CD4-positive, alpha-beta T cell treated with Interleukin-15 for 1 hour (primary cell): ENCODE measurements at regions not wholly inside any gene's neighbourhood (a gene's known extent, or its start where the extent isn't known, plus 50 kb on each side); places are given as distances from the start of the nearest gene placed in this dataset.

Experiments
- DNase-seq: peaks from one replicate; pipeline ENCODE4 v3.0.0-alpha.2; 2020

DNA sequence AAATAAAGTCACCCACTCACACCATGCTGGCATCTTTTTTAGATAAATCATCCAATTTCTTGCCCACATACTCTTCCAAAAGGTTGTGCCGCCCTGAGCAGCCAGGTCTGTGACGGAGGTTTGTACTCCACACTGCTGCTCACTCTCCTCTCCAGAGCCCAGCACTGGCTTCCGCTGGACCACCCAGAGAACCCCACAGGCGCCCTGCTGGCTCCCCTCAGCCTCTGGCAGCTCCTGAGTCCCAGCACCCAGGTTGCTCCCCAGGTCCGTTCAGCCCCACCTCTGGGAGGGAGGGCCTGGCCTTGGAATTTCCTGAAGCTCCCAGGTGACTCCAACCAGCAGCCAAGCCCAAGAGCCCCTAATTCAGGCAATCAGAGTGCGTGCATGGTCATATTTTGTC lies 131.7 kb upstream of the CST7 start:
- no peak for DNase-seq

DNA sequence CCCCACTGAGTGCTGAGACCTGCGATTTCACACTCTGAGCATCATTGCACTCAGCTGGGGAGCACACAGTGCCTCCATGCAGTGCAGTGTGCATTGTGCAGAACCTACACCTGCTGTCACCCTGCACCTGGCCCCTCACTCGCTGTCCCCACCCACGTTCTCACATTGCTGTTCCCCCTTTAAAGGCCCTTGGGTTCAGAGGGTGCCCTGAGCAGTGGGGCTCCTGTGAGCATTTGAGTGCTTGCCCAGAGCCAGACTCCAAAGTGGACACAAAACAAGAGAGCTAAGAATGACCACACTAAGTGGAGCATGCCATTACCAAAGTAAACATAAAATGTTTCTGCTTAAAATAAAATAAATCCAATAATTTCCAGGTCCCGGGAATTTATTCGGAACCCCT lies 131.0 kb upstream of the CST7 start:
- DNase-seq = no peak

DNA sequence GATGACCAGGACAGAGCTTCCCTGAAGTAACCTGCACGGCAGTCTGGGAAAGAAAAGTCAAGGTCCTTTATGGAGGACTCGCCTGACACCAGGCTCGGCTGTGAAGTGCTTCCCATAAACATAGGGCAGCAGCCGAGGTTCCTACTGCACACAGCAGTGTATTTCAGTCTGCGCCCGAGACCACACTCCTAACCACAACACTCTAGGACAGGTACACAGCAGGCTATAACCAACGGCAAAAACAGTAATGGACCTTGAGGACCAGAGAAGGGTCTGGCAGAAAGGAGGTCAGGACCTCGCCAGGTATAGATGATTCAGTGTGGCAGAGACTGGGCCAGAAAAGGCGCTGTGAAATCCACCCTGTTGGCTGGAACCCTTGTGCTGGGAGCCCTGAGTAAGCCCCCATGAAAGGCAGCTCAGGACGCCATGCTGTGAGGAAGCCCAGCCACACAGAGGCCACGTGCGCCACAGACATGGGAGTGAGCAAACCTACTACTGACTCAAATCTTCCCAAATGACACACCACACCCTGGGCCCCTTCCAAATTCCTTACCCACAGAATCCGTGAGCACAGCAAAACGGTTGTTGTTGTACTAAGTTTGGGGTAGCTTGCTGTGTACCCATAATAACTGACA lies 129.6 kb upstream of the CST7 start:
- DNase-seq = no peak

DNA sequence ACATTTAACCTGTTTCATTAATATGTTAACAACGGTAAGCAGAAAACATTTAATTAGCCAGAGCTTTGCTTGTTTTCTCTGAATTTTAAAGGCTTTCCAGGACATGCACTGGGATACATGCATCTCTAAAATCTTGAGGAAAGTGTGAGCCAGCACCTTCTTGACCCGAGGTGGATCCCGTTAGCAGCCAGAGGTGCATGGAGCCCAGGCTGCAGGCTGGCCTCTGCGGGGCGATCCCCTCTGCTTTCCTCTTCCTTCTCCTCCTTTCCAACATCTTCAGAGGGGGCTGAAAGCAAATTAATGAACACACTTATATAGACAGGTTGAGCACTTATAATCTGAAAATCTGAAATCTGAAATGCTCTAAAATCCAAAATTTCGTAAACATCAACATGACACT lies 128.7 kb upstream of the CST7 start:
- DNase-seq = no peak

DNA sequence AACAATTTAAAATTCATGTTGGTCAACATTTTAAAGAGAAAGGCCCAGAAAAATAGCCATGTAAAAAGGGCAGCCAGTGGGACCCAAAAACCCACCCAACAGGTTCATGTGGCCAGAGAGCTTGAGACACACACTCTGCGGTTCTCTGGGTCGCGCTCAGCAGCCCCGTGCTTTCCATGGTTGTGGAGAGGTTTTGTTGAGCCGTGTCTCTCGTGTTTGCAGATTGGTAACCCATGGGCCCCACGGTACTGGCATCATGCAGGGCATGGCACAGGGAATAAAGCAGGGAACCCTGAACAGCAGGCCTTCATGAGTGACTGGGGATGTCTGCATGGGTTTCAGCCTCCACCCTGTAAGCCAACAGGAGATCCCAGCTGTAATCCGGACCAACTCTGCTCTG lies 127.7 kb upstream of the CST7 start:
- no peak for DNase-seq

DNA sequence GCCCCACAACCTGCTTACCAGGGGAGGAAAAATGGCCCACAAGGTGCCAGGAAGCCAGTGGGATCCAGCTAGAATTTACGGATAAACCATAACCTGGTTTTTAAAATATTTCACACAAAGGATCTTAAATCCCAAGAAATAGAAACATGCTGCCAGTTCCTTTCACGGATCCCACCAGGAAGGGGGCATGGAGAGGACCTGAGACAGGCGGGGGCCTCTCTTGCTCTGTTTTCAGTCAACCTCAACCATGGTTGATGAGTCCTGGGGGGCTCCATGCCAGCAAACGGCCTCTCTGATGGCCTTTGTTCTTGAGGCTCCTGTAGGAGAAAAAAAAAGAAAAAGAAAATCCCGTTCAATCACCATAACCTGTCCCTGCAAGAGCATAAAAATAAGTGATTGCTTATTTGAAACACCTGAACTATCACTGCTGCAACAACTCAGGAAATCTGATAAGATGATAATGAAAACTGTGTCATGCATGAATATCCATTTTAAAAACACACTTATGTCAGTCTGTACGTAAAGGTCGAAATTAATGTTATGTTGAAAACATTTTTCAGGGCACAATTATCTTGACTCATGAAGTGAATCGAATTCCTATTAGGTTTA lies 125.8 kb upstream of the CST7 start:
- no peak for DNase-seq

DNA sequence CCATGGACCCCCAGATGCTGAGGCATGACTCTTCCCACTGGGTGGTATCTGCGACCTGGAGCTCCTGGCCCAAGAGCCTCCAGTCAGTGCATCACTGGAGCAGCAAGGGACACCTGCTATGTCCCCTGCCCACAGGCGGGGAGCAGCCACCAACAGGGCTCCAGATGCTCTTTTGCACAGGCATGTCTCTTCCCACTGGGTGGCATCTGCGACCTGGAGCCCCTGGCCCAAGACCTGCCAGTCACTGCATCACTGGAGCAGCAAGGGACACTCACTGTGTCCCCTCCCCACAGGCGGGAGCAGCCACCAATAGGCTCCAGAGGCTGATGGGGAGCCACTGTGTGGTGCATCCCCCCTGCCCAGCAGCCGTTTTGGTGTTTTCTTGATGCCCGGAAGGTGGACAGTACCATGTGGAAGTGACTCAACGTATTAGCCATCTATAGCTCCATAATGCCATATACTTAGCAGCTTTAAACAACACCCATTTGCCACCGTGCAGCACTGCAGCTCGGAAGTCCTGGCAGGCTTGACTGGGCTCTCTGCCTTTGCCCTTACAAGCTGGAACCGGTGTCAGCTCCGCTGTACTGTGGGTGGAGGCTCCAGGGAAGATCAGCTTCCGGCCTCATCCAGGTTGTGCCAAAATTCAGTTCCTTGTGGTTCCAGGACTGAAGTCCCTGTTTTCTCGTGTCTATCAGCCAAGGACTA lies 124.9 kb upstream of the CST7 start:
- DNase-seq = no peak

DNA sequence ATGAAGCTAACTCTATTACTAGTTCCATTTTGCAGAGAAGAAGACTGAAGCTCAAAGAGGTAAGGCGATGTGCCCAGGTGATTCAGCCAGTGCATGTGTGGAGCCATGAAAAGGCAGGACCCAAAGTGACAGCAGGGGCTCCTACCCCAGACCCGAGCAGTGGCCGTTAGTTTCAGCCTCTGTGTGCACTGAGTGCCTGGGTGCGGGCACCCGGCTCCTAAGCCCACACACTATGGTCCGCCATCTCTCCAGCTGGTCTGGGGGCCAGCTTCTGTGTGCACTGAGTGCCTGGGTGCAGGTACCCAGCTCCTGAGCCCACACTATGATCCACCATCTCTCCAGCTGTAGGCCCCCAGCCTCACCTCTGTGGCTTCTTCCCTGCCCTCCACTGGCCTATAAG lies 123.5 kb upstream of the CST7 start:
- DNase-seq = no peak

DNA sequence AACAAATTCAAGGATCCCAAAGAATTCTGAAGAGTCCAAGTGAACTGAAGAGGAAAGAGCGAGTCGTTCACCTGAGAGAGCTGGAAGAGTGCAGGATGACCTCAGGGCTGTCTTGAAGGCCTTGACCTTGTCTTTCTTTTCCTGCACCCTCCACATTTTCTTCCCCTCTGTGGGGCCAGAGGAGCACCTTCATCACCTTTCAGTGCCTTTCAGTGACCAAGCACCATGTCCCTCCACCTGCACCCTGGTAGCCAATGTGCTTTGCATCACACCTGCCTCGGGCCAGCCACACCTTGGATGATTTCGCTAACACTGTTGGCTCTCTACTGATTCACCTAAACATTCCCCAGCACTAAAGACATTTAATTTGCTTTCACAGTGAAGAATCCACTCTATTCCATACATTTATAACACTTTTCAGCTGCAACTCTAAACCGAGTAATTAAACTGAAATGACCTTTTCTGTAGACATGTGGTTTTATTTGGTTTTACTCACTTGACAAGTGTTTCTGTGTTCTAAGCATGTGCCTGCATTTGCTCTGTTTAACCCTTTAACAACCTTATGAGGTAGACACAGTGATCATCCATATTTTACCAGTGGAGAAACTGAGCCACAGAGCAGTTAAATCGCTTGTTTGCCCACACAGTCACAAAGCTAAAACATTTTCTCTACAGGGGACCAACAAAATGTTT lies 121.3 kb upstream of the CST7 start:
- no peak for DNase-seq

DNA sequence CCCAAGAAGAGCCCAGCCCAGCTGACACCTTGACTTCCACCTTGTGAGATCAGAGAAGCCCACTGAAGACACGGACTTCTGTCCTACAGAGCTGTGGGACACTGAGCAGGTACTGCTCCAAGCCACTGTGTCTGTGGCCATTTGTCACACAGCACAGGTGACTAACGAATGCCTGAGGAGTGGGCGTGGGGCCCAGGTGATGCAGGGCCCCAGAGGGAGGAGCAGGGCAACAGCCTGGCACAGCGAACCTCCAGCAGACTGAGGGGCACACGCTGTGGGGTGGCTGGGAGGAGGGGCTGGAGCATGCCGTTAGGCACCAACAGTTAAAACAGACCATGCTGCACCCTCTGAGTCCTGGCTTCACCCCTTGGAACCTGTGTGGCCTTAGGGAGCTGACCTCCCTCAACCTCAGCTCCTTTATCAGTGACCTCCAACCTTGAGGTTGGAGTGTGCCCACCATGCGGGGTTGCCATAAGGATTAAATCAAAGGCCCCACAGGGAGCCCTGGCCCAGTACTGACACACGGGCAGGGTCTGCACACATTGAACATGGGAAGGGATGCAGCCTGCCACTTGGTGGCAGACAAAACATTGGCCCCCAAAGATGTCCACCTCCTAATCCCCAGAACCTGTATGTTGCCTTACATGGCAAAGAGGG lies 119.9 kb upstream of the CST7 start:
- no peak for DNase-seq

DNA sequence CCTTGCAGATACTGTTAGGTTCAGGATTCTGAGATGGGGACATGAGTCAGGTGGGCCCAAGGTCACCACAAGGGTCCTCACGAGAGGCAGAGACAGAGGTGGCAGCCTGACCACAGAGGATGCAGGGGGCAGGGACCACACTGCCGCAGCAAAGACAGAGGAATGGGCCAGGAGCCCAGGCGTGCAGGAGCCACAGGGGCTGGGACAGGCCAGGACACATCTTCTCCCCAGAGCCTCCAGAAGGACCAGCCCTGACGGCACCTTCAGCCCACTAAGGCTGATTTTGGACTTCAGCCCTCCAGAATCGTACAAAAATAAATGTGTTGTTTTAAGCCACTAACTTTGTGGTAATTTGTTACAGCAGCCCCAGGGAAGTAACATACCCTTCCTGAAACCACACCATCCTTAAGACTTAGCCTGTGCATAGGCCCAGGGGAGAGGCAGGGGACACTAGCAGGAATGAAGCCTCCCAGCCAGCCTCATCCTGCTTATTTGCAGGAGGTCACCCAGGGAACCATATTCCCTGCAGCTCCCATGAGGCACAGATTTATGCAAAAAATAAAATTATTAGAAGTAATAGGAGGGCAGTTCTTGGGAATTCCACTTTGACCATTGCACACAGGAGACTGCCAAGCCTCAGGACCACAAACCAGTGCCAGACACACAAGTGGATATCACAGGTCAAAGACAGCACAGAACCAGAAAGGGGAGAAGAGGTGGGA lies 119.3 kb upstream of the CST7 start:
- no peak for DNase-seq

DNA sequence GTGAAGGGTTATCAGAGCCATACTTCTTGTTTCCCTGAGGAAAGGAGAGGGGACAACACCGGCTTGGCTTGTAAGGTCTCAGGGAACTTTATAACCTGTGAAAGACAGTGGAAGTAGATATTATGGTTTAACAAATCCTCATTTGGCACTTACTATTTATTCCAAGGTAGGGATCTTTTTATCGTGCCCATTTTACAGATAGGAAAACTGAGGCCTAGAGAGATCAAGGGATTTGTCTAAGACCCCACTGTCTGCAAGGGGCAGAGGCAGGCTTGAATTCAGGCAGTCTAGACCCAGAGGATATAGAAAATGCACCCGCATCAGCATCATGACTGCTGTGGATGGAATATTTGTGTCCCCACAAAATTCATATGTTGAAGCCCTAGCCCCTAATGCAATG lies 118.4 kb upstream of the CST7 start:
- DNase-seq = no peak

DNA sequence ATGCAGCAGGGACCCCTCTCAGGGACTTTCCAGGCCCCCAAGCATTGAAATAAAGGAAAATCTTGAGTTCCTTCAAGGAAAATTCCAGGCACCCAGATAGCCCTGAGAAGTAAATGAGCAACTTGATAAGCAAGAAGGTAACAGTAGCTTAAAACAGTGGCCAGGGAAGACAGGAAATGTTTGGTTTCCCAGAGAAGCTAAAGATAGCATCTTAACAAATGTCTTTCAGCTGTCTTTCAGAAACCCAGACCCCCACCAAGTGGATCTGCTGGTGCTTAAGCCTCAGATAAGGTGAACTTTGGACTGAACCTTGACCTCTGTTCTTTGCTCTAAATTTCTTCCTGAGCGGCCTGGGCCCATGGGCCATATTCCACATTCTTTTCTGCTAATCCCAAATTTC lies 117.8 kb upstream of the CST7 start:
- DNase-seq = no peak

DNA sequence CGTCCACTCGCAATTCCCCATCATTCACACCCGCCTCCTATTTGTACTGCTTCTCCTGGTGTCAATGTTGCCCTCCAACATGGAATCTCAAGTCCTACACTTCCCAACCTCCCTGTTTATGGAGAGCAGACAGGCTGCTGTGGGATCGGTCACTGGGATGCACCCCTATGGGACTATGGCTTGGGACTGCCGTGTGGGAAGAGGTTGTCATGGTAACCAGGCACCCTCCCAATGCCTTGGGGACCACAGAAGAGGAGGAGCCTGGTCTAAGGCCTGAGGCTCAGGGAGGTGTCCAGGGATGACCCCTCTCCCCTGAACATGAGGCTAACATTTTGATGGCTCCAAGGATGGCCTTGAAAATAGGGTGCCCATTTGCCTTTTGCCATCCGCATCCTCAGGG lies 116.6 kb upstream of the CST7 start:
- no peak for DNase-seq

DNA sequence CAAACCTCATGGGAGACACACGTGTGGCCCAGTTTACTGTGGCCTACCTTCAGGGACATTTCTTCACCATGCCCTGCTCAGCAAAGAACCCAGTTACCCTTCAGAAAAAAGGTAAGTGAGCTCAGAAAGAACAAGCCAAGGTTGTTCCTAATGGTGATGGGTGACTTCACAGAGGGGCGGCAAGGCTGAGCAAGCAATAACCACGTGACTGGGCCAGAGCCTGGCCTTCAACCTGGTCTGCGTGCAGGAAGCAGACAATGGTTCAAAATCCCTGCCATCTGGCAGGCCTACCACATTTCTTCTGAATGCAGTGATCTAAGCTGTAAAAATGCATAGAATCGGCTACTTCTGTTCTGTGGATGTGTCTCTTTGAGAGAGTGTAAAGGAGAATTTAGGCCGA lies 115.5 kb upstream of the CST7 start:
- DNase-seq = no peak

DNA sequence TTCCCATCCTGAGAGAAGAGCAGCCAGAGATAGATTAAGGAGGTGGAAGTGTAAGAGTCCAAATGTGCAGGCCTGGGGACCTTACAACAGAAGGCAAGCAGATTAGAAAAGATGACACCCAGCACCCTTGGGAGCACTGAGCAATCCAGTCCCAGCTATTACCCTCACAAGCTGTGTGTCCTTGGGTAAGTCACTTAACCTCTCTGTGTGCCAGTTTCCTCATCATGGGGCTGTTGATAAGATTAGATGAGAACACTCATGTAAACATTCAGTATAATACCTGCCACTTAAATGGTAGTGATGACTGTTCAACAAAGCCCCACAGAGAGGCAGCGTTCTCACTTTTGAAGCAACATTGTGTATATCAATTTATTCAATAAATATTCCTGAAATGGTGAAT lies 114.8 kb upstream of the CST7 start:
- DNase-seq = no peak

DNA sequence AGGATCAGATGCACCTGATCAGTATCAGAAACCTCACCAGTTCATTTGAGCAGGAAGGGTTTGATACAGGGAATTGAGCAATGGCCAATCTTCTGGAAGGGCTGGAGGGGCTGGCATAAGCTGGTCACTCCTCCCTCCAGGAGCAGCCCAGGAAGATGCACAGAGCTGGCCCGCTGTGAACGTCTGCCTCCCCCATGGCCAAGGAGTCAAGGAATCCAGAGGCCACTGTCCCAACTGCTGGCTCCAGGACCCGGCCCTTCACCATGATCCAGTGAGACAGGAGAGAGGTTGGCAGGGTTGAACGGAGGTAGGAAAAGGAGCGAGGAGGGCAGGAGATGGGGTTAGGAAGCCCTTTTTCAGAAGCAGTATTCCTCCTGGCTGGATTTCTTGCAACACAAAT lies 113.9 kb upstream of the CST7 start:
- no peak for DNase-seq

DNA sequence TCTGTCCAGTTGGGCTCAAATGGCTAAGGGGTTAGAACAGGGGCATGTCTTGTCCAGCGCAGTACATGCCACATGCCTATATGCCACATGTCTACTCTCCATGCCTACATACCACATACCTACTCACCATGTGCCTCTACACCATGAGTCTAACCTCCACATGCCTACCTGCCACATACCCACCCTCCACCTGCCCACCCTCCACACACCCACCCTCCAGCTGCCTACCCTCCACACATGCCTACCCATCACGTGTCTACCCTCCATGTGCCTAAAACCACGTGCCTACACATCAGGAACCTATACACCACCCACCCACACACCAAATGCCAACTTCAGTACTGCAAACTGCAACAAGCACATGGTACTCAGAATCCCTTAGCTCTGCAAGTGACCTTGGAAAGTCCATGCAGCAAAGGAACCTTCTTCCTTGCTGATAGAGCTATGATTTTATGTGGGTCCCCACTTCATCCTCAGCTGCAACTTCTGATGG lies 113.0 kb upstream of the CST7 start:
- DNase-seq = no peak

DNA sequence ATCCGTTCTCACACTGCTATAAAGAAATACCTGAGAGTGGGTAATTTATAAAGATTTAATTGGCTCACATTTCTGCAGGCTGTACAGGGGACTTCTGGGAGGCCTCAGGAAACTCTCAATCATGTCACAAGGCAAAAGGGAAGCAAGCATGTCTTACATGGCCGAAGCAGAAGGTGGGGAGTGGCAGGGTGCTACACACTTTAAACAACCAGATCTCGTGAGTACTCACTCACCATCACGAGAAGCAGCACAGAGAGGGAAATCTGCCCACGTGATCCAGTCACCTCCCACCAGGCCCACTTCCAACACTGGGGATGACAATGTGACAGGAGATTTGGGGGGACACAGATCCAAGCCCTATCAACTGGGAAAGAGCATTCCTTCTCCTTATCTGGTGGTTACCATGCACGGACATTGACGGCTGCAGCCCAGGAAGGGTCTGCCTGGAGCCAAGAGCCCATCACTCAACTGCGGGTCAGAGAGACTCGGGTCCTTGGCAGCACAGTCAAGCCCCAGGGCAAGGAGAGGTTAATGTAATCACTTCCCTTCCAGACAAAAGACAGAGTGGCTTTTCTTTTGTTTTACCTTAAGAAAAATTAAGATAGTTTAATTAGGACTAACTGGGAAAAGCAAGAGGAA lies 112.3 kb upstream of the CST7 start:
- no peak for DNase-seq

DNA sequence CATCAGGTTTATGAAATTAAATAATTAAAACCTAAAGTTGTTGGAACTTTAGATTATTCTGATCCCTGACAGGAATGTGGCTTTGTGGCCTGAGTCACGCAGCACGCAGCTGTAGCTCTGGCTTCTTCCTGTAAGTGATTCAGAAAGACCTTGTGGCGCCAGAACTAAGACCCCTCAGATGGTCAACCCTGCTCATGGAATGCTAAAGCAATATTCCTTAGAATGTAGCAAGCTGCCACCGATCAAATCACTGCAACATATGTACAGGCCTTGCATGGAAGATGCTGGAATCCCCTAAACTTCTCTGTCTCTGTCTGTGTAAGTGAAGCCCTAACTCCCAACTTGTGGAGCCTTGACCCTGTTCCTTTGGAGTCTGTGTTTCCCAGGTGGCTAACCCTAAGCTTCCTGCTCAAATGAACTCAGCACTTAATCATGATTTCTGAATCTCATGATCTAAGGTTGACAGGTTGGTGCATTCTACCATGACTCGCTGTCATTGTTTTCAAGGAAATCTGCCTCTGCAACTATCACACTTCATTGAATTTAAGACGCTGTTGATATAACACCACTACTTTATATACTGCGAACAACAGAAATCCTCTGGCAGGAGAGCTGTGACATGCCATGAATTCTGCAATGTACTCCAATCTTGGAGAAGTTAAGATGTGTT lies 111.2 kb upstream of the CST7 start:
- no peak for DNase-seq
